ENCODE measurements at regions not wholly inside any gene's neighbourhood (a gene's known extent, or its start where the extent isn't known, plus 50 kb on each side); places are given as distances from the start of the nearest gene placed in this dataset.

GRCh38 chr14:105836730-105837129 is 310.3 kb downstream of the TMEM121 start:
- CTCF ChIA-PET, result no interaction called here
- ATAC-seq (ENCODE audit: low read depth) (no peak), DNase-seq (no peak)
- Histone ChIP-seq H3K4me1 (ENCODE audit: control insufficient read depth in 2 of 2, insufficient read depth in 2 of 2, low read length in 2 of 2) (peaks cover 0 to 6% of the 10 kb centered on the region in 2 donors), H3K4me2 (replicated peaks; ENCODE audit: low read depth, low read length, poor library complexity, severe bottlenecking) (no peak overlapping the region), H4K20me1 (ENCODE audit: control insufficient read depth, insufficient read depth, low read length, poor library complexity, severe bottlenecking) (peaks cover 56% of the 10 kb centered on the region), H3K9me3 (ENCODE audit: control extremely low read depth in 1 of 3, control insufficient read depth in 2 of 3, insufficient read depth in 1 of 3, low read length in 2 of 3) (peaks cover 0 to 9% (median 0%) of the 10 kb centered on the region in 3 donors), H3K27ac (ENCODE audit: low read length in 2 of 2) (peak overlapping the region in 1 of 2 donors; percentile 41), H3K4me3 (ENCODE audit: control extremely low read depth in 1 of 5, extremely low read depth in 1 of 5, insufficient read depth in 1 of 5, low read depth in 2 of 5, low read length in 4 of 5) (no peak overlapping the region), H2AFZ (ENCODE audit: insufficient read depth, low read depth, low read length, poor library complexity, severe bottlenecking) (no peak overlapping the region), H3K79me2 (ENCODE audit: control insufficient read depth, insufficient read depth, low read length) (no peaks in the 10 kb centered on the region), H3K27me3 (replicated peaks in 1 of 4; ENCODE audit: control extremely low read depth in 1 of 4, control insufficient read depth in 3 of 4, insufficient read depth in 4 of 4, low read length in 3 of 4) (no peaks in the 10 kb centered on the region), H3K36me3 (replicated peaks in 1 of 2; ENCODE audit: control extremely low read depth in 1 of 2, control insufficient read depth in 1 of 2, extremely low read depth in 1 of 2, insufficient read depth in 2 of 2, low read length in 1 of 2) (peaks cover 0 to 40% of the 10 kb centered on the region in 2 experiments), H3K9ac (ENCODE audit: low read length) (no peak overlapping the region)
- TF ChIP-seq EZH2 (IDR thresholded peaks at IDR 0.05; ENCODE audit: borderline replicate concordance, insufficient read depth, low read depth, low read length, poor library complexity, severe bottlenecking), result no peak
- TF ChIP-seq, protein P1, sequence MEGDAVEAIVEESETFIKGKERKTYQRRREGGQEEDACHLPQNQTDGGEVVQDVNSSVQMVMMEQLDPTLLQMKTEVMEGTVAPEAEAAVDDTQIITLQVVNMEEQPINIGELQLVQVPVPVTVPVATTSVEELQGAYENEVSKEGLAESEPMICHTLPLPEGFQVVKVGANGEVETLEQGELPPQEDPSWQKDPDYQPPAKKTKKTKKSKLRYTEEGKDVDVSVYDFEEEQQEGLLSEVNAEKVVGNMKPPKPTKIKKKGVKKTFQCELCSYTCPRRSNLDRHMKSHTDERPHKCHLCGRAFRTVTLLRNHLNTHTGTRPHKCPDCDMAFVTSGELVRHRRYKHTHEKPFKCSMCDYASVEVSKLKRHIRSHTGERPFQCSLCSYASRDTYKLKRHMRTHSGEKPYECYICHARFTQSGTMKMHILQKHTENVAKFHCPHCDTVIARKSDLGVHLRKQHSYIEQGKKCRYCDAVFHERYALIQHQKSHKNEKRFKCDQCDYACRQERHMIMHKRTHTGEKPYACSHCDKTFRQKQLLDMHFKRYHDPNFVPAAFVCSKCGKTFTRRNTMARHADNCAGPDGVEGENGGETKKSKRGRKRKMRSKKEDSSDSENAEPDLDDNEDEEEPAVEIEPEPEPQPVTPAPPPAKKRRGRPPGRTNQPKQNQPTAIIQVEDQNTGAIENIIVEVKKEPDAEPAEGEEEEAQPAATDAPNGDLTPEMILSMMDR (IDR thresholded peaks at IDR 0.05), result no peak
- no peaks in the 10 kb centered on the region for H3K9me3 Mint-ChIP-seq (ENCODE audit: insufficient read depth)
- H3K27me3 Mint-ChIP-seq, result no peaks in the 10 kb centered on the region
- H3K4me3 Mint-ChIP-seq, result no peak overlapping the region
- intact Hi-C loops (cut with micrococcal nuclease), result no loop called here
- 91% methylated on average over 8 of the region's 10 CpGs for WGBS (ENCODE audit: insufficient coverage)
- POLR2A ChIA-PET, result interaction anchor here (1.0 kb wide), 1 partner anchor 19 kb away, joined by 9 read pairs; no protein-coding TSS in a partner anchor
- H3K4me1 Mint-ChIP-seq, result peaks cover 19% of the 10 kb centered on the region
- H3K27ac Mint-ChIP-seq, result peak overlapping the region; percentile 86

DNA sequence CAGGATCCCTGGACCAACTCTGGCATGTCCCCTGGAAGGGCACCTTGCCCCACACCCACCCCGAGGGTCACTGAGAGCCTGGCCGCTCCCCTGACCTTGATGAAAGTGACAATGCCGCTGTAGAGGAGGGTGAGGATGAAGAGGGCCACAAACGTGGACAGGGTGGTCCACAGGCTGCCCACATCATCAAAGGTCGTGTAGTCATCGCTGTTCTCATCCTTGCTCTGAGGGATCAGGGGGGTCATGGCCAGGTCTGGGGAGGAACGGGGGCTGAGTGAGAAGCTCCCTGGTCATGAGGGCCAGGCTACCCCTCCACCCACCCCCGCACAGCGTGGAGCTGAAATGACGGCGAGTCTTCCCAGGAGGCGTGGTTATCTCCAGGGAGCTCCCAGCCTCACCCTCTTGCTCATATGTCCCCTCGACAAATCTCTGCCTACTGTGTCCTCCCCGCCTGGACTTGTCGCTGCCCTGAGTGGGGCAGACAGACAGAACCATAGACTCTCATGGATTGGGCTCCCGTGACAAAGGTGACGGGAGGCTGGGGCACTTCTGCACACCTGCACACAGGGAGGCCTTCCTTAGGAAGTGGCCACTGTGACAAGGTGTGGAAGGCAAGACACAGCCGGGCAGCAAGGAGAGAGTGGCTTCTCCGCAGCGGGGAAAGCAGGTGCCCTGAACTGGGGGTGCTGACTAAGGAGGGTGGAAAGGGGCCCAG is 311.1 kb downstream of the TMEM121 start:
- H3K4me1 ChIP-seq (ENCODE audit: control insufficient read depth in 2 of 2, insufficient read depth in 2 of 2, low read length in 2 of 2), result peaks cover 0 to 10% of the 10 kb centered on the region in 2 donors
- ChIA-PET POLR2A (interaction anchor here (1.8 kb wide), 1 partner anchor 19 kb away, joined by 6 read pairs; no protein-coding TSS in a partner anchor), CTCF (no interaction called here)
- H3K36me3 ChIP-seq (replicated peaks in 1 of 2; ENCODE audit: control extremely low read depth in 1 of 2, control insufficient read depth in 1 of 2, extremely low read depth in 1 of 2, insufficient read depth in 2 of 2, low read length in 1 of 2), result peaks cover 0 to 48% of the 10 kb centered on the region in 2 experiments
- H3K9me3 Mint-ChIP-seq (ENCODE audit: insufficient read depth), result no peaks in the 10 kb centered on the region
- ATAC-seq (ENCODE audit: low read depth) (no peak), DNase-seq (peak; percentile 14)
- no peaks in the 10 kb centered on the region for H3K27me3 Mint-ChIP-seq
- intact Hi-C loops (cut with micrococcal nuclease), result no loop called here
- H3K4me3 ChIP-seq (ENCODE audit: control extremely low read depth in 1 of 5, extremely low read depth in 1 of 5, insufficient read depth in 1 of 5, low read depth in 2 of 5, low read length in 4 of 5), result no peak overlapping the region
- H3K27ac ChIP-seq (ENCODE audit: low read length in 2 of 2), result peak overlapping the region in 1 of 2 donors; percentile 41
- TF ChIP-seq, protein P1 (IDR thresholded peaks at IDR 0.05), result no peak
- peaks cover 63% of the 10 kb centered on the region for H4K20me1 ChIP-seq (ENCODE audit: control insufficient read depth, insufficient read depth, low read length, poor library complexity, severe bottlenecking)
- no peaks in the 10 kb centered on the region for H3K79me2 ChIP-seq (ENCODE audit: control insufficient read depth, insufficient read depth, low read length)
- peaks cover 22% of the 10 kb centered on the region for H3K4me1 Mint-ChIP-seq
- WGBS (ENCODE audit: insufficient coverage), result 88% methylated on average over 16 of the region's 20 CpGs
- peaks cover 0 to 9% (median 0%) of the 10 kb centered on the region in 3 donors for H3K9me3 ChIP-seq (ENCODE audit: control extremely low read depth in 1 of 3, control insufficient read depth in 2 of 3, insufficient read depth in 1 of 3, low read length in 2 of 3)
- no peak overlapping the region for H3K4me2 ChIP-seq (replicated peaks; ENCODE audit: low read depth, low read length, poor library complexity, severe bottlenecking)
- H3K9ac ChIP-seq (ENCODE audit: low read length), result no peak overlapping the region
- no peaks in the 10 kb centered on the region for H3K27me3 ChIP-seq (replicated peaks in 1 of 4; ENCODE audit: control extremely low read depth in 1 of 4, control insufficient read depth in 3 of 4, insufficient read depth in 4 of 4, low read length in 3 of 4)
- no peak overlapping the region for H3K4me3 Mint-ChIP-seq
- no peak overlapping the region for H2AFZ ChIP-seq (ENCODE audit: insufficient read depth, low read depth, low read length, poor library complexity, severe bottlenecking)
- H3K27ac Mint-ChIP-seq, result peak overlapping the region; percentile 76
